Mesodermal cell (in vitro differentiated cells): ENCODE measurements at regions not wholly inside any gene's neighbourhood (a gene's known extent, or its start where the extent isn't known, plus 50 kb on each side); places are given as distances from the start of the nearest gene placed in this dataset.

Experiments used
- H3K27ac ChIP-seq: 2 replicates; pipeline ENCODE4 v1.7.0; 2013; ENCODE audit warnings: mild to moderate bottlenecking, low read depth, low read length, moderate library complexity; ENCODE audit not compliant: severe bottlenecking
- H3K36me3 ChIP-seq: 2 replicates; pipeline ENCODE4 v1.7.1; 2013; ENCODE audit warnings: mild to moderate bottlenecking, low read length, moderate library complexity; ENCODE audit not compliant: control insufficient read depth, insufficient read depth
- H3K4me1 ChIP-seq: one replicate; pipeline ENCODE4 v1.7.1; 2013; ENCODE audit warnings: mild to moderate bottlenecking, low read length; ENCODE audit not compliant: insufficient read depth, control insufficient read depth, poor library complexity, severe bottlenecking
- H3K4me3 ChIP-seq: 2 replicates; pipeline ENCODE4 v1.7.0; 2013; ENCODE audit warnings: low read length, control low read depth, mild to moderate bottlenecking; ENCODE audit not compliant: insufficient read depth, poor library complexity, severe bottlenecking; ENCODE audit errors: extremely low read depth
- H3K9me3 ChIP-seq: 2 replicates; pipeline ENCODE4 v1.7.1; 2013; ENCODE audit warnings: mild to moderate bottlenecking, low read length, moderate library complexity; ENCODE audit not compliant: control insufficient read depth
- WGBS, 2 experiments: methylation state at CpG; one replicate each; pipeline ENCODE4 v1.1.5; 2013; ENCODE audit warnings: missing lambda C conversion rate in 2 of 2; ENCODE audit not compliant: insufficient coverage in 2 of 2; 5-methylcytosine and 5-hydroxymethylcytosine counted together

GRCh38 chr14:82562881-82563280 is 1029.2 kb upstream of the SEL1L start:
- WGBS, 2 experiments: no CpG with 5 or more reads among the region's 2 CpGs
- no peak overlapping the region for H3K27ac ChIP-seq
- H3K36me3 ChIP-seq: no peaks in the 10 kb centered on the region
- H3K9me3 ChIP-seq: no peaks in the 10 kb centered on the region
- H3K4me1 ChIP-seq: no peaks in the 10 kb centered on the region
- H3K4me3 ChIP-seq: no peak overlapping the region

- WGBS, 2 experiments: no CpG with 5 or more reads among the region's 1 CpG
- no peaks in the 10 kb centered on the region for H3K4me1 ChIP-seq
- no peak overlapping the region for H3K27ac ChIP-seq
- H3K4me3 ChIP-seq: no peak overlapping the region
- no peaks in the 10 kb centered on the region for H3K9me3 ChIP-seq
- H3K36me3 ChIP-seq: no peaks in the 10 kb centered on the region
Observed at GRCh38 chr14:82565825-82566224, 1032.2 kb upstream of the SEL1L start.

- 73% methylated on average over 3 of the region's 3 CpGs; no CpG with 5 or more reads in 1 of the 2 experiments for WGBS, 2 experiments
- no peaks in the 10 kb centered on the region for H3K4me1 ChIP-seq
- H3K36me3 ChIP-seq: no peaks in the 10 kb centered on the region
- H3K4me3 ChIP-seq: no peak overlapping the region
- H3K27ac ChIP-seq: no peak overlapping the region
- H3K9me3 ChIP-seq: no peaks in the 10 kb centered on the region
Observed at GRCh38 chr14:82587226-82587625, 1053.6 kb upstream of the SEL1L start.

- Histone ChIP-seq H3K36me3 (no peaks in the 10 kb centered on the region), H3K4me3 (no peak overlapping the region), H3K9me3 (no peaks in the 10 kb centered on the region), H3K4me1 (no peaks in the 10 kb centered on the region), H3K27ac (no peak overlapping the region)
Observed at GRCh38 chr14:82595466-82595865, 1061.8 kb upstream of the SEL1L start.

GRCh38 chr14:82602794-82603193 is 1069.1 kb upstream of the SEL1L start:
- Histone ChIP-seq H3K36me3 (no peaks in the 10 kb centered on the region), H3K9me3 (no peaks in the 10 kb centered on the region), H3K27ac (no peak overlapping the region), H3K4me3 (no peak overlapping the region), H3K4me1 (no peaks in the 10 kb centered on the region)
- WGBS, 2 experiments: no CpG with 5 or more reads among the region's 1 CpG

- Histone ChIP-seq H3K4me1 (no peaks in the 10 kb centered on the region), H3K36me3 (no peaks in the 10 kb centered on the region), H3K27ac (no peak overlapping the region), H3K4me3 (no peak overlapping the region), H3K9me3 (no peaks in the 10 kb centered on the region)
Observed at GRCh38 chr14:82604819-82605218, 1071.2 kb upstream of the SEL1L start.

GRCh38 chr14:82621881-82622450 is 1088.3 kb upstream of the SEL1L start:
- Histone ChIP-seq H3K27ac (no peak overlapping the region), H3K36me3 (no peaks in the 10 kb centered on the region), H3K9me3 (no peaks in the 10 kb centered on the region), H3K4me3 (no peak overlapping the region), H3K4me1 (no peaks in the 10 kb centered on the region)
- 79 to 100% methylated on average over 1 to 2 of the region's 9 CpGs for WGBS, 2 experiments

- Histone ChIP-seq H3K9me3 (no peaks in the 10 kb centered on the region), H3K27ac (no peak overlapping the region), H3K36me3 (no peaks in the 10 kb centered on the region), H3K4me3 (no peak overlapping the region), H3K4me1 (no peaks in the 10 kb centered on the region)
- WGBS, 2 experiments: 50 to 67% methylated on average over 2 to 3 of the region's 5 CpGs
Observed at GRCh38 chr14:82626156-82627066, 1092.8 kb upstream of the SEL1L start.

- Histone ChIP-seq H3K4me1 (no peaks in the 10 kb centered on the region), H3K9me3 (peaks cover 3% of the 10 kb centered on the region), H3K36me3 (no peaks in the 10 kb centered on the region), H3K4me3 (no peak overlapping the region), H3K27ac (no peak overlapping the region)
Observed at GRCh38 chr14:82635915-82636314, 1102.3 kb upstream of the SEL1L start.

GRCh38 chr14:82636426-82636825 is 1102.8 kb upstream of the SEL1L start:
- Histone ChIP-seq H3K9me3 (peaks cover 3% of the 10 kb centered on the region), H3K4me1 (no peaks in the 10 kb centered on the region), H3K27ac (no peak overlapping the region), H3K4me3 (no peak overlapping the region), H3K36me3 (no peaks in the 10 kb centered on the region)

- Histone ChIP-seq H3K36me3 (no peaks in the 10 kb centered on the region), H3K9me3 (no peaks in the 10 kb centered on the region), H3K27ac (no peak overlapping the region), H3K4me1 (no peaks in the 10 kb centered on the region), H3K4me3 (no peak overlapping the region)
- no CpG with 5 or more reads among the region's 1 CpG for WGBS, 2 experiments
Observed at GRCh38 chr14:82641050-82641540, 1107.4 kb upstream of the SEL1L start.
